ENCODE measurements at regions not wholly inside any gene's neighbourhood (a gene's known extent, or its start where the extent isn't known, plus 50 kb on each side); places are given as distances from the start of the nearest gene placed in this dataset.

GRCh38 chr13:62038214-62038613, 622.6 kb upstream of the PCDH20 start (continued):
- TF ChIP-seq, protein P1, sequence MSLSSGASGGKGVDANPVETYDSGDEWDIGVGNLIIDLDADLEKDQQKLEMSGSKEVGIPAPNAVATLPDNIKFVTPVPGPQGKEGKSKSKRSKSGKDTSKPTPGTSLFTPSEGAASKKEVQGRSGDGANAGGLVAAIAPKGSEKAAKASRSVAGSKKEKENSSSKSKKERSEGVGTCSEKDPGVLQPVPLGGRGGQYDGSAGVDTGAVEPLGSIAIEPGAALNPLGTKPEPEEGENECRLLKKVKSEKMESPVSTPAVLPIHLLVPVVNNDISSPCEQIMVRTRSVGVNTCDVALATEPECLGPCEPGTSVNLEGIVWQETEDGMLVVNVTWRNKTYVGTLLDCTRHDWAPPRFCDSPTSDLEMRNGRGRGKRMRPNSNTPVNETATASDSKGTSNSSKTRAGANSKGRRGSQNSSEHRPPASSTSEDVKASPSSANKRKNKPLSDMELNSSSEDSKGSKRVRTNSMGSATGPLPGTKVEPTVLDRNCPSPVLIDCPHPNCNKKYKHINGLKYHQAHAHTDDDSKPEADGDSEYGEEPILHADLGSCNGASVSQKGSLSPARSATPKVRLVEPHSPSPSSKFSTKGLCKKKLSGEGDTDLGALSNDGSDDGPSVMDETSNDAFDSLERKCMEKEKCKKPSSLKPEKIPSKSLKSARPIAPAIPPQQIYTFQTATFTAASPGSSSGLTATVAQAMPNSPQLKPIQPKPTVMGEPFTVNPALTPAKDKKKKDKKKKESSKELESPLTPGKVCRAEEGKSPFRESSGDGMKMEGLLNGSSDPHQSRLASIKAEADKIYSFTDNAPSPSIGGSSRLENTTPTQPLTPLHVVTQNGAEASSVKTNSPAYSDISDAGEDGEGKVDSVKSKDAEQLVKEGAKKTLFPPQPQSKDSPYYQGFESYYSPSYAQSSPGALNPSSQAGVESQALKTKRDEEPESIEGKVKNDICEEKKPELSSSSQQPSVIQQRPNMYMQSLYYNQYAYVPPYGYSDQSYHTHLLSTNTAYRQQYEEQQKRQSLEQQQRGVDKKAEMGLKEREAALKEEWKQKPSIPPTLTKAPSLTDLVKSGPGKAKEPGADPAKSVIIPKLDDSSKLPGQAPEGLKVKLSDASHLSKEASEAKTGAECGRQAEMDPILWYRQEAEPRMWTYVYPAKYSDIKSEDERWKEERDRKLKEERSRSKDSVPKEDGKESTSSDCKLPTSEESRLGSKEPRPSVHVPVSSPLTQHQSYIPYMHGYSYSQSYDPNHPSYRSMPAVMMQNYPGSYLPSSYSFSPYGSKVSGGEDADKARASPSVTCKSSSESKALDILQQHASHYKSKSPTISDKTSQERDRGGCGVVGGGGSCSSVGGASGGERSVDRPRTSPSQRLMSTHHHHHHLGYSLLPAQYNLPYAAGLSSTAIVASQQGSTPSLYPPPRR (CRISPR knock-in tag; IDR thresholded peaks at IDR 0.05; ENCODE audit: borderline replicate concordance): no peak
- no peak for TF ChIP-seq ZNF260 (CRISPR knock-in tag; IDR thresholded peaks at IDR 0.05; ENCODE audit: borderline replicate concordance, low read depth)

- no peak for FAIRE-seq
- in situ Hi-C loops (cut with HindIII; ENCODE audit: extremely low pct_ligation_motif_present, low pct_unique_long_range_greater_than_20kb): no loop called here
- BruUV-seq (replicated peaks): no TSS peak
- Histone ChIP-seq H3K27me3 (ENCODE audit: control insufficient read depth in 1 of 2, insufficient read depth in 2 of 2, low read length in 2 of 2) (no peaks in the 10 kb centered on the region), H2AFZ (ENCODE audit: low read length) (no peak overlapping the region), H3K4me3 (replicated peaks in 1 of 3; ENCODE audit: insufficient read depth in 1 of 3, low read depth in 2 of 3, low read length in 3 of 3) (no peak overlapping the region), H4K20me1 (ENCODE audit: insufficient read depth, low read length) (no peaks in the 10 kb centered on the region), H3K4me1 (ENCODE audit: insufficient read depth, low read length) (no peaks in the 10 kb centered on the region), H3K4me2 (ENCODE audit: low read depth, low read length) (no peak overlapping the region), H3K27ac (ENCODE audit: extremely low read length, insufficient read depth, low read length) (no peak overlapping the region), H3K36me3 (replicated peaks in 1 of 2; ENCODE audit: control insufficient read depth in 1 of 2, insufficient read depth in 2 of 2, low read length in 2 of 2) (no peaks in the 10 kb centered on the region), H3K79me2 (ENCODE audit: insufficient read depth, low read length) (no peaks in the 10 kb centered on the region), H3K9ac (ENCODE audit: insufficient read depth, low read depth, low read length) (no peak overlapping the region), H3K9me3 (ENCODE audit: low read length) (no peaks in the 10 kb centered on the region)
- 2% methylated on average over 2 of the region's 2 CpGs for WGBS (ENCODE audit: low lambda C conversion rate)
- no peak for DNase-seq (ENCODE audit: low spot score)
- ChIA-PET CTCF (ENCODE audit: low intra/inter-chr PET ratio, low total read pairs) (no interaction called here), POLR2A (no interaction called here)
- intact Hi-C loops (cut with micrococcal nuclease; ENCODE audit: unreplicated experiment): no loop called here
- no peak for ATAC-seq
- no peak for TF ChIP-seq ETV6 (CRISPR knock-in tag; conservative IDR thresholded peaks at IDR 0.05)
- no peak for TF ChIP-seq MBD4 (IDR thresholded peaks at IDR 0.05; ENCODE audit: borderline replicate concordance, low read length)
- TF ChIP-seq NFE2L1 (CRISPR knock-in tag; IDR thresholded peaks at IDR 0.05; ENCODE audit: borderline replicate concordance): no peak
Measured at GRCh38 chr13:62035981-62036380, 620.3 kb upstream of the PCDH20 start.
